Fibroblast of upper back skin (primary cell): ENCODE measurements at regions not wholly inside any gene's neighbourhood (a gene's known extent, or its start where the extent isn't known, plus 50 kb on each side); places are given as distances from the start of the nearest gene placed in this dataset.
A peak's percentile ranks its signal among the peaks of the same experiment; 100 is the strongest.
"Not testable (repeated sequence)": the region's sequence is repeated elsewhere in the genome, so short reads cannot be mapped to it uniquely, and the experiment has no call there.

Experiments used
- DNase-seq: peaks from one replicate; pipeline ENCODE4 v3.0.0-alpha.2; 2013

GRCh38 chr3:38964646-38965045 is 87.1 kb downstream of the SCN11A start:
- DNase-seq, result no peak

DNA sequence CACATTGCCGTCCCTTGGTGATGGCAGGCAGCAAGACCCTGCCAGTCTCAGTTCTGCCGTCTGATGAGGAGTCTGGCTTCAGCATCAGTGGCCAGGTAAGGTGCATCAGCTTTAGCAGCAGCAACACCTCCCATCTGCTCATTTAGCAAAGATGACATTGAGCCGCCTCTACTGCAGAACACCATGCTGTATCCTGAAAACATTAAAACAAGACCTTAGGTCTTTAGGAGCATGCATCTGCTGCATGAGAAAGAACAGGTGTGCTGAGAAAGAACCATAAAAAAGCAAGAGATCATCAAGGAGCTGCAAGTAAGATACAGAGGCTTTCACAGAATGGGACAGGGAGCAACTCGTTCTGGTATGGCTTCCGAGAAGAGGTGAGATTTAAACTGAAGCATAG is 87.5 kb downstream of the SCN11A start:
- DNase-seq, result no peak

DNA sequence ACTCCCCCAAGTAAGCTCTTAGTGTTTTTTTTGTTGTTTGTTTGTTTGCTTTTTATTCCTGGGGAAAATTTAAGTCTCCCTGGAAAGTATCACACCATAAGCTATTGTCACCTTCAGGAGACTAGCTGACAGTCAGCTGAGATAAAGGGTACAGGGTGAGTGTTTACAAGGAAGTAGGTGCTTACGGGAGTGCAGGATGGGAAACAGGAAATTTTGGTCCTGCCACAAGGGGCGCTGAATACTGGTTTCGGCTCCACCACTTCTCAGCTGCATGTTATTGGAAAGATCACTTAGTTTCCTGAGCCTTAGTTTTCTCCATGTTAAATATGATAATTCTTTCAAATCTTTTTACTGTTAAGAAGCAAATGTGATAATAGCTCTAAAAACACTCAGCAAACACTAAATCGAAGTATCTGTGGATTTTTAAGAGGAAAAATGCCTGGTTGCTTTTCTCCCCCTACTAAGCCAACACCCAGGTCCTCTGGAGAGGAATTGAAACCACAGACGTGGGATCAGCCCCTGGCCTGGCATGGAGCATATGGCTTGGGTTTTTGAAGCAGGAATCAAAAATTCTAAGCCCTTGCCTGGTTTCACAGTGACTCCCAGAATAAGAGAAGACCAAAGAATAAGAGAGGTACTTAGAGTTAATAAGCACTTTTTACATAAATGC is 90.7 kb downstream of the SCN11A start:
- peak; percentile 13 for DNase-seq

GRCh38 chr3:38960042-38960622 is 91.6 kb downstream of the SCN11A start:
- peak; percentile 35 for DNase-seq

DNA sequence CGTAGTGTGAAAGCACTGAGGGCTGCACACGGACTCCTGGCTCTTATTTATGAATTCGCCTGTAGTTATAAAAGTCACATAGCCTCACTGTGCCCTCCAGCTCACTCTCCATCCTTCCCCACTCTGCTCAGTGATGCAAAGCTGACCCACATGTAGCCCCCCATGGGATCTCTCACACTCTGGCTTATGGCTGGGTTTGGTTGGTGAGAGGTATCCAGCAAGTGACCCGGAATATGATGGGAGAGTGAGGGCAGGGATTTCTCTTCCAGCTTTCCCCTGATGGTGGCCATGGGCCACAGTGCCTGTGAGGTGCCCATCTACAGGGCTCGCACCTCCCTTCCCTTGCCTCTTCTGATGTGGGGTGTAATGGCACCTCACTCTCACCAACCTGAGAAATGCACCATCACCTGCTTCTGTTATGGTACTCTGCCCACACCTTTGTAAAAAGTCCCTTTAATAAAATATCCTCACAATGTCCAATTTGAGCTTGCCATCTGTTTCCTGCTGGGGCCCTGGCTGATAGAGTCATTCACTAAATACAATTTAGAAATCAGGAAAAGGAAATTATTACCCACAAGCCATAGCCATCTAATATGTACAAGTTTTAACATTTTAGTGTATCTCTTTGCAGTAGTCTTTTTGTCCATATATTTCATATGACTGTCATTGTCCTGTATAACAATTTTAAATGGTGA is 93.6 kb downstream of the SCN11A start:
- DNase-seq, result no peak

GRCh38 chr3:38957296-38957695 is 94.4 kb downstream of the SCN11A start:
- DNase-seq, result no peak

DNA sequence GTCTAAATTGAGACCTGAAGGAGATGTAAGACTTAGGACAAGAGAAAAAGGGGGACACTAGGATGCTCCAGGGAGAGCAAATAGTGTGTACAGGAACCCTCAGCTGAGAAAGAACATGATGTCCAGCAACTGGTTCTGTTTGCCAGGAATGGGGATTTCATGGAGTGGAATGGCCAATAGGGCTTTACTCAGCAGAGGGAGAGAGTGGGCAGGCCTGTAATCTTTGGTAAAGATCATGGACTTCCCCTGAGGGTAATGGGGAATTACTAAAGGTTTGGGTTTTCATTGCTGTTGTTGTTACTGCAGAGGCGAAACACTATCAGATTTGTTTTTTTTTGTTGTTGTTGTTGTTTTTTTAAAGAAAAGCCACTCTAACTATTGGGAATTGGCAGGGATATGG is 99.0 kb downstream of the SCN11A start:
- no peak for DNase-seq

DNA sequence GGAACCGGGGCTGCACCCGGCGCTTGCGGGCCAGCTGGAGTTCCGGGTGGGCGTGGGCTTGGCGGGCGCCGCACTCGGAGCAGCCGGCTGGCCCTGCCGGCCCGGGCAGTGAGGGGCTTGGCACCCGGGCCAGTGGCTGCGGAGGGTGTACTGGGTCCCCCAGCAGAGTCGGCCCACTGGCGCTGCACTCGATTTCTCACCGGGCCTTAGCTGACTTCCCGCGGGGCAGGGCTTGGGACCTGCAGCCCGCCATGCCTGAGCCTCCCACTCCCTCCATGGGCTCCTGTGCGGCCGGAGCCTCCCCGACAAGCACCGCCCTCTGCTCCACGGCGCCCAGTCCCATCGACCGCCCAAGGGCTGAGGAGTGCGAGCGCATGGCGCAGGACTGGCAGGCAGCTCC is 100.6 kb downstream of the SCN11A start:
- DNase-seq, result not testable (repeated sequence)

- no peak for DNase-seq
Observed at GRCh38 chr3:38950581-38950980, 101.2 kb downstream of the SCN11A start.

- DNase-seq, result no peak
Observed at GRCh38 chr3:38949994-38950393, 101.8 kb downstream of the SCN11A start.

DNA sequence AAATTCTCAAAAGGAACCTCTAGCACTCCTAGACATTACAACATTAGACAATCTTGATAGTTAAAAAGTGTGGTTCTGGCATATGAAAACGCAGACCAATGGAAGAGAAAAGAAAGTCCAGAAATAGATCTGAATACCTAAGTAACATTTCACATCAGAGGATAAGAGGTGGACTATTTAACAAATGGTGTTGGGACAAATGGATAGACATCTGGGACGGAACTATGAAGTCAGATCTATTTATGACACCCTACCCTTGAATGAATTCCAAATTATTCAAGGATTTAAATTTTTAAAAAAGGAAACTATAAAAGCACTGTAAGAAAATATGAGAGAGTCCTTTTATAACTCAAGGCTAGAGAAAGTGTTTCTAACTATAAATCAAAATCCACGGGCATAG is 111.3 kb downstream of the SCN11A start:
- no peak for DNase-seq

- no peak for DNase-seq
Observed at GRCh38 chr3:38925351-38925750, 109.3 kb upstream of the SCN10A start.

- no peak for DNase-seq
Observed at GRCh38 chr3:38916706-38917105, 100.7 kb upstream of the SCN10A start.

- DNase-seq, result no peak
Observed at GRCh38 chr3:38907426-38907825, 91.4 kb upstream of the SCN10A start.

GRCh38 chr3:38890426-38890825 is 74.4 kb upstream of the SCN10A start:
- DNase-seq, result no peak

DNA sequence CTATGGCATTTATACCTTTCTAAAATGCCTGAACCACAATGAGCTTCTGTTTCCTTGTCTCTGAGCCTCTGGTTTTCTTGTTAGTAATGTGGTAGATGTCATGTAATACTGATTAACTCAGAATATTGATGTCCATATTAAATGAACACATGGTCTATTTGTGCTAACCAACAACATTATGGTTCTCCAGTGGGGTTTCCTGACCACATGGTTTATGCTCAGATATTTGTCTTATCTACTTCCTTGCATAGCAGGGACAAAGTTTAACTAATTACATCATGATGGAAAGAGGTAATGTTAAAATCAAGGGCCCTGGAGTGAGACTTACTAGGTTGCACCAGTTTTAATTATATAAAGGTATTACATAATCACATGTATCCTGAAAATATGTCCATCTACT is 62.6 kb upstream of the SCN10A start:
- DNase-seq, result no peak
